ENCODE measurements at regions not wholly inside any gene's neighbourhood (a gene's known extent, or its start where the extent isn't known, plus 50 kb on each side); places are given as distances from the start of the nearest gene placed in this dataset.

- intact Hi-C loops (cut with DNase I) = no loop called here
- DNase-seq (ENCODE audit: missing footprints) = no peak
- no peak for ATAC-seq
Observed at GRCh38 chr2:189265696-189266320, 86.2 kb upstream of the COL5A2 start.

GRCh38 chr2:189267491-189267890 lies 87.9 kb upstream of the COL5A2 start:
- ATAC-seq = no peak
- intact Hi-C loops (cut with DNase I) = no loop called here
- DNase-seq (ENCODE audit: missing footprints) = no peak

- intact Hi-C loops (cut with DNase I) = no loop called here
- ATAC-seq (no peak), DNase-seq (ENCODE audit: missing footprints) (no peak)
Observed at GRCh38 chr2:189267925-189268579, 88.5 kb upstream of the COL5A2 start.

- no peak for DNase-seq (ENCODE audit: missing footprints)
- no peak for ATAC-seq
- intact Hi-C loops (cut with DNase I) = no loop called here
Observed at GRCh38 chr2:189268763-189269162, 89.2 kb upstream of the COL5A2 start.

GRCh38 chr2:189273734-189274133 lies 94.2 kb upstream of the COL5A2 start:
- intact Hi-C loops (cut with DNase I) = no loop called here
- DNase-seq (ENCODE audit: missing footprints) (no peak), ATAC-seq (no peak)

- ATAC-seq (no peak), DNase-seq (ENCODE audit: missing footprints) (no peak)
- intact Hi-C loops (cut with DNase I) = no loop called here
Observed at GRCh38 chr2:189274361-189274760, 94.8 kb upstream of the COL5A2 start.

- no peak for DNase-seq (ENCODE audit: missing footprints)
- ATAC-seq = no peak
- intact Hi-C loops (cut with DNase I) = no loop called here
Observed at GRCh38 chr2:189276277-189276676, 96.7 kb upstream of the COL5A2 start.

GRCh38 chr2:189281201-189281600 lies 101.6 kb upstream of the COL5A2 start:
- intact Hi-C loops (cut with DNase I) = no loop called here
- ATAC-seq = no peak
- no peak for DNase-seq (ENCODE audit: missing footprints)

GRCh38 chr2:189285349-189285748 lies 105.8 kb upstream of the COL5A2 start:
- DNase-seq (ENCODE audit: missing footprints) (no peak), ATAC-seq (no peak)
- intact Hi-C loops (cut with DNase I) = no loop called here

GRCh38 chr2:189285962-189286645 lies 106.5 kb upstream of the COL5A2 start:
- ATAC-seq = peak; percentile 75
- intact Hi-C loops (cut with DNase I) = no loop called here
- no peak for DNase-seq (ENCODE audit: missing footprints)

- ATAC-seq (peak; percentile 31), DNase-seq (ENCODE audit: missing footprints) (no peak)
- intact Hi-C loops (cut with DNase I) = no loop called here
Observed at GRCh38 chr2:189287363-189287762, 107.8 kb upstream of the COL5A2 start.

- intact Hi-C loops (cut with DNase I) = loop anchor here (2.0 kb wide), 1 partner anchor 193 kb away; no protein-coding TSS in a partner anchor
- peak; percentile 64 for ATAC-seq
- no peak for DNase-seq (ENCODE audit: missing footprints)
Observed at GRCh38 chr2:189287982-189288521, 108.5 kb upstream of the COL5A2 start.

GRCh38 chr2:189291460-189291859 lies 111.9 kb upstream of the COL5A2 start:
- intact Hi-C loops (cut with DNase I) = no loop called here
- ATAC-seq (no peak), DNase-seq (ENCODE audit: missing footprints) (no peak)

GRCh38 chr2:189293164-189293563 lies 113.6 kb upstream of the COL5A2 start:
- no peak for ATAC-seq
- intact Hi-C loops (cut with DNase I) = no loop called here
- no peak for DNase-seq (ENCODE audit: missing footprints)

- no peak for DNase-seq (ENCODE audit: missing footprints)
- ATAC-seq = no peak
- intact Hi-C loops (cut with DNase I) = no loop called here
Observed at GRCh38 chr2:189297446-189297845, 117.9 kb upstream of the COL5A2 start.

- intact Hi-C loops (cut with DNase I) = no loop called here
- ATAC-seq = no peak
Observed at GRCh38 chr2:189298038-189298437, 118.5 kb upstream of the COL5A2 start.

GRCh38 chr2:189298481-189298880 lies 118.9 kb upstream of the COL5A2 start:
- DNase-seq (ENCODE audit: missing footprints) (no peak), ATAC-seq (no peak)
- intact Hi-C loops (cut with DNase I) = no loop called here

More at GRCh38 chr2:189298038-189298437, 118.5 kb upstream of the COL5A2 start:
- DNase-seq (ENCODE audit: missing footprints) = no peak

- no peak for ATAC-seq
- DNase-seq (ENCODE audit: missing footprints) = no peak
- intact Hi-C loops (cut with DNase I) = no loop called here
Observed at GRCh38 chr2:189299974-189300373, 120.4 kb upstream of the COL5A2 start.

- ATAC-seq (no peak), DNase-seq (ENCODE audit: missing footprints) (no peak)
- intact Hi-C loops (cut with DNase I) = no loop called here
Observed at GRCh38 chr2:189300916-189301315, 121.4 kb upstream of the COL5A2 start.
